Activated B cell treated with CpG ODN at 0.5 μM for 24 hours (primary cell): ENCODE measurements at regions not wholly inside any gene's neighbourhood (a gene's known extent, or its start where the extent isn't known, plus 50 kb on each side); places are given as distances from the start of the nearest gene placed in this dataset.

Source experiments
- ATAC-seq: fragments of 200-7000 bp; cut with Tn5 transposase; one replicate; pipeline ENCODE4 v1.10.0; 2021; ENCODE audit warnings: low read depth, mild to moderate bottlenecking, moderate library complexity
- CTCF ChIA-PET: fragments of 350-600 bp; sonication (Branson Sonifier 250); formaldehyde crosslinking; loops from one replicate; lab custom pipeline; 2021; ENCODE audit warnings: antibody characterized with exemption; lab: Charles Lee
- POLR2A ChIA-PET: fragments of 350-600 bp; sonication (Branson Sonifier 250); formaldehyde crosslinking; loops from one replicate; lab custom pipeline; 2021; ENCODE audit warnings: antibody characterized with exemption; lab: Charles Lee
- DNase-seq: peaks from one replicate; pipeline ENCODE4 v3.0.0; 2022
- H3K27ac Mint-ChIP-seq: one replicate; pipeline ENCODE4 v1.8.0; 2020; ENCODE audit warnings: mixed read lengths
- H3K27me3 Mint-ChIP-seq: one replicate; pipeline ENCODE4 v1.8.0; 2021; ENCODE audit warnings: mixed read lengths
- H3K36me3 Mint-ChIP-seq: one replicate; pipeline ENCODE4 v1.8.0; 2021; ENCODE audit warnings: low read depth, mixed read lengths
- H3K4me1 Mint-ChIP-seq: one replicate; pipeline ENCODE4 v1.8.0; 2021; ENCODE audit warnings: mixed read lengths
- H3K4me3 Mint-ChIP-seq: one replicate; pipeline ENCODE4 v1.8.0; 2020; ENCODE audit warnings: mild to moderate bottlenecking, mixed read lengths
- H3K9me3 Mint-ChIP-seq: one replicate; pipeline ENCODE4 v1.8.0; 2020; ENCODE audit warnings: mixed read lengths
- intact Hi-C: fragments of 100-400 bp; cut with micrococcal nuclease; formaldehyde crosslinking; loops from one replicate; pipeline ENCODE4 v1.15.1; 2024
- TF ChIP-seq, protein P1 (sequence below): fragments of 200-600 bp; IDR thresholded peaks from one replicate; pipeline ENCODE4 v1.8.0; 2022; ENCODE audit warnings: antibody characterized with exemption, mild to moderate bottlenecking

DNA sequence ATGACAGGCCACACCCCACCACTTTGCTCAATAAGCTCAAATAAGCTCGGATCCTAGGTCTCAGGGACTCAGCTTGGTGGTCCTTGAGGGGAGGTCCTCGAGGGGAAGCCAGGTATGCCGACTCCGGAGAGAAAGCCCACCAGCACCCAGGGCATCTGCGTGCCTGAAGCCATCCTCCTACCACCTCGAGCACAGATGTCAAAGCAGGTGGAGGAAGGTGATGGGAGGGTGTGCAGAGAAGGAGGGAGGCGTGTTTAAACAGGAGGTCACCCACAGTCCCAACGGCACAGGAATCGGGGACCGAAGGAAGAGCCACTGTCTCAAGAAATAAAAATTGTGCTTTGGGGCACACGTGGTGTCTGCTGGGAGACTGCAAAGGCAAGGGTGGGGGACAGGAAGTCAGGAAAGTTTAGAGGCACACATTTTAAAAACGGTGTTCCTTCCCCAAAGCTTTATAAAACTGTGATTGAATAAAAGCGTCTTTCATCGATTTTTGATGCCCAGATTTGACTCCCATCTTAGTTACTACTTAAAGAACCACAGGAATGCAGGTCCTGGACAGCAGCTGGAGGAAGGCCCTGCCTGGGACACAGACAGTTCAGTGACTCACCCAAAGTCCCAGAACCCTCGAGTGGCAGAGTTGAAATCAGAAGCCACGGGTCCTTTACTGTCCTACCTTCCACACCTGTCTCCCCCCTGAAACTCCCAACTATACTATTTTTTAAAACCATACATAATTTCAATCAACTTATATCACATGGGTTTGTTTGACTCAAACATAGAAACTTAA lies 221.0 kb upstream of the PDE10A start:
- CTCF ChIA-PET, result interaction anchor here (1.0 to 3.0 kb wide), 2 partner anchors 221 to 517 kb away, joined by 10 to 15 read pairs; no protein-coding TSS in a partner anchor
- POLR2A ChIA-PET, result no interaction called here
- no peak overlapping the region for H3K4me3 Mint-ChIP-seq
- H3K9me3 Mint-ChIP-seq, result peaks cover 6% of the 10 kb centered on the region
- TF ChIP-seq, protein P1, sequence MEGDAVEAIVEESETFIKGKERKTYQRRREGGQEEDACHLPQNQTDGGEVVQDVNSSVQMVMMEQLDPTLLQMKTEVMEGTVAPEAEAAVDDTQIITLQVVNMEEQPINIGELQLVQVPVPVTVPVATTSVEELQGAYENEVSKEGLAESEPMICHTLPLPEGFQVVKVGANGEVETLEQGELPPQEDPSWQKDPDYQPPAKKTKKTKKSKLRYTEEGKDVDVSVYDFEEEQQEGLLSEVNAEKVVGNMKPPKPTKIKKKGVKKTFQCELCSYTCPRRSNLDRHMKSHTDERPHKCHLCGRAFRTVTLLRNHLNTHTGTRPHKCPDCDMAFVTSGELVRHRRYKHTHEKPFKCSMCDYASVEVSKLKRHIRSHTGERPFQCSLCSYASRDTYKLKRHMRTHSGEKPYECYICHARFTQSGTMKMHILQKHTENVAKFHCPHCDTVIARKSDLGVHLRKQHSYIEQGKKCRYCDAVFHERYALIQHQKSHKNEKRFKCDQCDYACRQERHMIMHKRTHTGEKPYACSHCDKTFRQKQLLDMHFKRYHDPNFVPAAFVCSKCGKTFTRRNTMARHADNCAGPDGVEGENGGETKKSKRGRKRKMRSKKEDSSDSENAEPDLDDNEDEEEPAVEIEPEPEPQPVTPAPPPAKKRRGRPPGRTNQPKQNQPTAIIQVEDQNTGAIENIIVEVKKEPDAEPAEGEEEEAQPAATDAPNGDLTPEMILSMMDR, result no peak
- H3K27ac Mint-ChIP-seq, result no peak overlapping the region
- no peak for DNase-seq
- no peaks in the 10 kb centered on the region for H3K36me3 Mint-ChIP-seq
- no peak for ATAC-seq
- intact Hi-C loops, result no loop called here
- H3K27me3 Mint-ChIP-seq, result peaks cover 3% of the 10 kb centered on the region
- H3K4me1 Mint-ChIP-seq, result peaks cover 11% of the 10 kb centered on the region

DNA sequence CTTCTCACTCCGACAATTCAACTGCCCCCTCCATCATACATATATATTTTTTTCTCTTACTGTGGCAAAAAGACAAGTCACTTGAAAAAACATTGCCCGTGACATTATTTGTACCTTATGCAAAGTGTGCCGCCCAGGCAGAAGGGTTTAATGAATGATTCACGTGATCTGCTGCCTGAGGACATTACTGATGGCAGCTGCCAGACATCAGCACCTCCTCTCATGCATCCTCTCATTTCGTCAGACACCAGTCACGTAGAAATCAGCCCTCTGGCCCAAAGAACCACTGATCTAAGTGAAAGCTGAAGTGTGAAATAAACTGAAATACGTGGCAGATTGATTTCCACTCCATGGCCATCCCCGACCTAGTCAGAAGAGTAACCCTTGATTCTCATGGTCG lies 218.8 kb upstream of the PDE10A start:
- TF ChIP-seq, protein P1, result no peak
- peaks cover 7% of the 10 kb centered on the region for H3K27me3 Mint-ChIP-seq
- ATAC-seq (no peak), DNase-seq (no peak)
- H3K4me1 Mint-ChIP-seq, result peaks cover 11% of the 10 kb centered on the region
- no peak overlapping the region for H3K4me3 Mint-ChIP-seq
- ChIA-PET CTCF (no interaction called here), POLR2A (no interaction called here)
- peaks cover 2% of the 10 kb centered on the region for H3K9me3 Mint-ChIP-seq
- intact Hi-C loops, result no loop called here
- H3K27ac Mint-ChIP-seq, result no peak overlapping the region
- no peaks in the 10 kb centered on the region for H3K36me3 Mint-ChIP-seq

DNA sequence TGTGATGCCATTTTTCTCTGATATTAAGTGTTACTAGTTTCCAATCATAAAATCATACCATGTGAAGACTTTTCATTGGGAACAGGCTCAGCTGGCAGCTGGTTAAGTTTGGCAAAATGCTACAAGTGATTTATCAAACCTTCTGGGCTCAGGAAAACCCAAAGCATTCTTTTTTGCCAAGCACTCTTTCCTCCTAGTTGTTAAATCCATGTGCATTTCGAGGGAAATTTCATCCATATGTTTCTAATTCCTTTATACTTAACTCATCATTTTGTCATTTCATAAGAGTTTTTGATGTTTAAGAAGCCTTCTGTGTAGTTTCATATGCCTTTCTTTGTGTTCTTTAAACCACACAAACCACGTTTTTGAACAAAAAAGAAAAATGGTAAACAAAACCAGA lies 217.6 kb upstream of the PDE10A start:
- Mint-ChIP-seq H3K36me3 (no peaks in the 10 kb centered on the region), H3K4me3 (no peak overlapping the region), H3K4me1 (peaks cover 11% of the 10 kb centered on the region), H3K27ac (no peak overlapping the region), H3K27me3 (peaks cover 9% of the 10 kb centered on the region), H3K9me3 (peaks cover 2% of the 10 kb centered on the region)
- TF ChIP-seq, protein P1, result no peak
- ChIA-PET POLR2A (no interaction called here), CTCF (no interaction called here)
- no peak for ATAC-seq
- DNase-seq, result no peak
- intact Hi-C loops, result no loop called here

DNA sequence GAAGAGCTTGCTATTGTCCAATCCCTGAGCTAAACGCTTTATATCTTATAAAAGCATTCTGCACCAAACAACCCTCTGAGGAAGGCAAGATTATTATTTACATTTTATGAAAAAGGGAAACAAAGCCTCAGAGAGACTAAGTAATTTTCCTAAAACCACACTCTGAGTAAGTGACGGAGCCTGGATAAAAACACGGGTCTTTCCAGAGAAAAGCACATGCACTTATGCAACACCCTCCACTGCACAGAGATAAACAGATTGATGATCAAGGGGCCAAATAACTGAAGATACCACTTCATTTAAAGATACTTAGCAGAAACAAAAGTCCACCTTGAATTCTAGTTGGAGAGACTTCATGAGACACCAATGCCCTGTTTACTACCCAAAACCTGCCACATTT lies 214.7 kb upstream of the PDE10A start:
- no peaks in the 10 kb centered on the region for H3K4me1 Mint-ChIP-seq

DNA sequence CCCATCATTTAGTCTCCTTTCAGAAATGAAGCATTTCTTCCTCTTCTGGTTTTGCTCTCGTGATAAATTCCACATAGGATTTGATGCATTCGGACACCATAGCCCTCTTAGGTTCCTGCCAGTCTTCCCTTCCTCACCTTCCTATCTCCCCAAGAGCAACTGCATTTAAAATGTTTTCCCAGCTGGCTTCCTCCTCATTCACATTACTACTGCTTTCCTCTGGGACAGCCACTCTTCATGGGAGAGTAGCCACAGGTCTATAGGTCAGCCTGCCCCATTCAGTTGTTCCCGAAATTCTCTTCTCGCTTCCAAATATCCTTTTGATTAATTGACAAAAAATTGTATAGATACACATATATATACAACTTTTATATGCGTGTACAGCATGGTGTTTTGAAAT lies 214.2 kb upstream of the PDE10A start:
- POLR2A ChIA-PET, result no interaction called here
- CTCF ChIA-PET, result no interaction called here
- H3K4me1 Mint-ChIP-seq, result no peaks in the 10 kb centered on the region
- peaks cover 9% of the 10 kb centered on the region for H3K27me3 Mint-ChIP-seq
- intact Hi-C loops, result no loop called here
- H3K36me3 Mint-ChIP-seq, result no peaks in the 10 kb centered on the region
- peaks cover 2% of the 10 kb centered on the region for H3K9me3 Mint-ChIP-seq
- DNase-seq, result no peak
- TF ChIP-seq, protein P1, result no peak
- no peak overlapping the region for H3K4me3 Mint-ChIP-seq
- ATAC-seq, result no peak
- no peak overlapping the region for H3K27ac Mint-ChIP-seq

More for the DNA sequence above, 214.7 kb upstream of the PDE10A start:
- H3K4me3 Mint-ChIP-seq, result no peak overlapping the region
- ATAC-seq (no peak), DNase-seq (no peak)
- peaks cover 9% of the 10 kb centered on the region for H3K27me3 Mint-ChIP-seq
- no peak overlapping the region for H3K27ac Mint-ChIP-seq
- POLR2A ChIA-PET, result no interaction called here
- H3K36me3 Mint-ChIP-seq, result no peaks in the 10 kb centered on the region
- TF ChIP-seq, protein P1, result no peak
- H3K9me3 Mint-ChIP-seq, result peaks cover 2% of the 10 kb centered on the region
- intact Hi-C loops, result no loop called here
- CTCF ChIA-PET, result no interaction called here
